ENCODE measurements at regions not wholly inside any gene's neighbourhood (a gene's known extent, or its start where the extent isn't known, plus 50 kb on each side); places are given as distances from the start of the nearest gene placed in this dataset.
"Not testable (repeated sequence)": the region's sequence is repeated elsewhere in the genome, so short reads cannot be mapped to it uniquely, and the experiment has no call there.

GRCh38 chr10:56109454-56109853 is 251.6 kb downstream of the ZWINT start:
- H3K4me1 ChIP-seq: no peaks in the 10 kb centered on the region
- no peaks in the 10 kb centered on the region for H3K9me3 ChIP-seq
- intact Hi-C loops (cut with DNase I): no loop called here
- no peak for DNase-seq
- TF ChIP-seq CTCF (IDR thresholded peaks at IDR 0.05): no peak
- no peaks in the 10 kb centered on the region for H3K36me3 ChIP-seq
- H3K27ac ChIP-seq: no peak overlapping the region
- no peak overlapping the region for H3K4me3 ChIP-seq
- no peak overlapping the region for H3K9ac ChIP-seq (ENCODE audit: low read depth in 2 of 2, low read length in 2 of 2)
- H3K27me3 ChIP-seq: no peaks in the 10 kb centered on the region

GRCh38 chr10:56104923-56105322 is 256.1 kb downstream of the ZWINT start:
- H3K27ac ChIP-seq: no peak overlapping the region
- H3K27me3 ChIP-seq: no peaks in the 10 kb centered on the region
- H3K4me3 ChIP-seq: no peak overlapping the region
- no peaks in the 10 kb centered on the region for H3K9me3 ChIP-seq
- intact Hi-C loops (cut with DNase I): no loop called here
- no peak overlapping the region for H3K9ac ChIP-seq (ENCODE audit: low read depth in 2 of 2, low read length in 2 of 2)
- H3K4me1 ChIP-seq: no peaks in the 10 kb centered on the region
- no peaks in the 10 kb centered on the region for H3K36me3 ChIP-seq
- DNase-seq: no peak
- no peak for TF ChIP-seq CTCF (IDR thresholded peaks at IDR 0.05)

- no peak for DNase-seq
- Histone ChIP-seq H3K4me1 (no peaks in the 10 kb centered on the region), H3K27ac (no peak overlapping the region), H3K9me3 (no peaks in the 10 kb centered on the region), H3K4me3 (no peak overlapping the region), H3K9ac (ENCODE audit: low read depth in 2 of 2, low read length in 2 of 2) (no peak overlapping the region), H3K36me3 (no peaks in the 10 kb centered on the region), H3K27me3 (no peaks in the 10 kb centered on the region)
- TF ChIP-seq CTCF (IDR thresholded peaks at IDR 0.05): no peak
- intact Hi-C loops (cut with DNase I): no loop called here
These were observed 256.6 kb downstream of the ZWINT start for GRCh38 chr10:56104487-56104886.

GRCh38 chr10:56096226-56096517 is 264.9 kb downstream of the ZWINT start:
- DNase-seq: no peak
- Histone ChIP-seq H3K27me3 (no peaks in the 10 kb centered on the region), H3K4me3 (no peak overlapping the region), H3K9ac (ENCODE audit: low read depth in 2 of 2, low read length in 2 of 2) (no peak overlapping the region), H3K36me3 (no peaks in the 10 kb centered on the region), H3K4me1 (no peaks in the 10 kb centered on the region), H3K9me3 (no peaks in the 10 kb centered on the region), H3K27ac (no peak overlapping the region)
- no peak for TF ChIP-seq CTCF (IDR thresholded peaks at IDR 0.05)
- intact Hi-C loops (cut with DNase I): no loop called here

GRCh38 chr10:56095506-56096225 is 265.4 kb downstream of the ZWINT start:
- H3K36me3 ChIP-seq: no peaks in the 10 kb centered on the region
- H3K9ac ChIP-seq (ENCODE audit: low read depth in 2 of 2, low read length in 2 of 2): no peak overlapping the region
- H3K27ac ChIP-seq: no peak overlapping the region
- no peaks in the 10 kb centered on the region for H3K27me3 ChIP-seq
- H3K4me3 ChIP-seq: no peak overlapping the region
- no peaks in the 10 kb centered on the region for H3K4me1 ChIP-seq
- no peak for TF ChIP-seq CTCF (IDR thresholded peaks at IDR 0.05)
- DNase-seq: no peak
- H3K9me3 ChIP-seq: no peaks in the 10 kb centered on the region
- intact Hi-C loops (cut with DNase I): no loop called here

GRCh38 chr10:56093645-56094044 is 267.4 kb downstream of the ZWINT start:
- H3K27me3 ChIP-seq; DNase-seq; intact Hi-C loops (cut with DNase I); H3K4me3 ChIP-seq; H3K9ac ChIP-seq (ENCODE audit: low read depth in 2 of 2, low read length in 2 of 2); H3K27ac ChIP-seq; H3K4me1 ChIP-seq; H3K9me3 ChIP-seq; H3K36me3 ChIP-seq: not testable (repeated sequence)
